ENCODE measurements at regions not wholly inside any gene's neighbourhood (a gene's known extent, or its start where the extent isn't known, plus 50 kb on each side); places are given as distances from the start of the nearest gene placed in this dataset.

DNA sequence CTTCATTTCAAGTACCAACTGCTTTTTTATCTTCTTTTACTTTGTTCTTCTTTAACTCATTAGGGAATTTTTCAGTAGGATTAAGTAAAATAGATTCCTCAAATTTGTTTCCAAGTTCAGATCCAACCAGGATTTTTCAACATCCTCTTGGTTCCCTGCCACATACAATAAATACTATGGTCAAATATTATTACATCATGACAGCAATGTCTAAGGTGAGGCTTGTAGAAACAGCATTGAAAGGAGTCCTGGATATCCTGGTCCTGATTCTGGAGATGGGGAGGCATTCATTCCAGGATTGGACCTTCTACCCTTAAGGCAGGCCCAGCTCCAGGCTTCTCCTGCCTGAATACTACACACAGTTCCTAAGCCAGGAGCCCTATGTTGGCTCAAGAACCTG is 80.2 kb upstream of the F3 start:
- TF ChIP-seq, protein P1, sequence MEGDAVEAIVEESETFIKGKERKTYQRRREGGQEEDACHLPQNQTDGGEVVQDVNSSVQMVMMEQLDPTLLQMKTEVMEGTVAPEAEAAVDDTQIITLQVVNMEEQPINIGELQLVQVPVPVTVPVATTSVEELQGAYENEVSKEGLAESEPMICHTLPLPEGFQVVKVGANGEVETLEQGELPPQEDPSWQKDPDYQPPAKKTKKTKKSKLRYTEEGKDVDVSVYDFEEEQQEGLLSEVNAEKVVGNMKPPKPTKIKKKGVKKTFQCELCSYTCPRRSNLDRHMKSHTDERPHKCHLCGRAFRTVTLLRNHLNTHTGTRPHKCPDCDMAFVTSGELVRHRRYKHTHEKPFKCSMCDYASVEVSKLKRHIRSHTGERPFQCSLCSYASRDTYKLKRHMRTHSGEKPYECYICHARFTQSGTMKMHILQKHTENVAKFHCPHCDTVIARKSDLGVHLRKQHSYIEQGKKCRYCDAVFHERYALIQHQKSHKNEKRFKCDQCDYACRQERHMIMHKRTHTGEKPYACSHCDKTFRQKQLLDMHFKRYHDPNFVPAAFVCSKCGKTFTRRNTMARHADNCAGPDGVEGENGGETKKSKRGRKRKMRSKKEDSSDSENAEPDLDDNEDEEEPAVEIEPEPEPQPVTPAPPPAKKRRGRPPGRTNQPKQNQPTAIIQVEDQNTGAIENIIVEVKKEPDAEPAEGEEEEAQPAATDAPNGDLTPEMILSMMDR (IDR thresholded peaks at IDR 0.05; ENCODE audit: low read length, missing control alignments), result no peak
- no peak overlapping the region for H3K4me3 ChIP-seq (replicated peaks; ENCODE audit: low read depth, low read length)
- peak; percentile 13 for DNase-seq (ENCODE audit: low read depth)

DNA sequence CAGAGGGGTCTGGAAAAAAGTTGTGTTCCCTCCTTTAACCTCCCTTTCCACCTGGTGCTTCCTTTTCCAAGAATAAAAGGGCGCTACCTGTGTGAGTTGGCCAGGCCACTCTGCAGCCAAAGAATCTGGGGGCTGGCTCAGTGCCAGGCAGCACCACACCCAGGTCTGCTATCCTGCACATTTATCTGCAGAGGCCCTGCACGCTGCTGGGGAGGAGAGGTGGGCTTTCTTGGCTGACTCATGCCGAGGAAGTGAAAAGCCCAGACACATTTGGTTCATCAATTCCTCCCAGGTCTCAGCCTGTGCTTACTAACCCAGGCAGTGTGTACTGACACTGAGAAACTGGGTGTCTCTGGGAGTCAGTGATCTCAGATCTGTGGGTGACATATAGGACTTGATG is 79.8 kb upstream of the F3 start:
- TF ChIP-seq, protein P1 (IDR thresholded peaks at IDR 0.05; ENCODE audit: low read length, missing control alignments), result no peak
- H3K4me3 ChIP-seq (replicated peaks; ENCODE audit: low read depth, low read length), result no peak overlapping the region
- DNase-seq (ENCODE audit: low read depth), result no peak

DNA sequence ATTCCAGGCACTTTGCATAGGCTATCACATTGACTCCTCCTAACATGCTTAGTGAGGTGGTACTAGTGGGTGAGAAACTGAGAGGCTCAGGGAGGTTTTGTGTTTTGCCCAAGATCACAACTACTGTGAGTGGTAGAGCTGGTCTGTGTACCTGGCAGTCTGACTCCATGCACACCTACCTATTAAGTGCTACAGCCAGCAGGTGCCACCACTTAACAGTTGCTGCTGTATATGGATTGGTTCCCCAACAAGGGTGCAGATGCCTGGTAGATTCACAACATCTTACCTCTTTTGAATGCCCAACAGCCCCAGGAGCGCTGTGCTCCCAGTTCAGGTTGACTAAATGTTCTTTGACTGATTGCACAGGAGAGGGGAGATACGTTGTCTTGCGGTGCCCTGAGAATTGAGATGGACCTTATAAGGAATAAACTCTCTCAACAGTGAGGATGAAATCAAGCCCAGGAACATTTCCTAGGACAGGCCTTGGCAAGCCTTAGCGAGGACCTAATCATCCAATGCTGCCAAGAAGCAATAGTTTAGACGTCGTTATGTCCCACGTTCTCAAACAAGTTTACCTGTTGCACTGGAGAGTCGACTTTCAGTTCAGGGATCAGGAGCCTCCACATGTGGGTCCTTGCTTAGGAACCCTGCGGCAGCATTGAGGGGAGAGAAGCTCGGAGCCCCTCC is 78.9 kb upstream of the F3 start:
- TF ChIP-seq, protein P1 (IDR thresholded peaks at IDR 0.05; ENCODE audit: low read length, missing control alignments), result no peak
- H3K4me3 ChIP-seq (replicated peaks; ENCODE audit: low read depth, low read length), result no peak overlapping the region
- DNase-seq (ENCODE audit: low read depth), result no peak

DNA sequence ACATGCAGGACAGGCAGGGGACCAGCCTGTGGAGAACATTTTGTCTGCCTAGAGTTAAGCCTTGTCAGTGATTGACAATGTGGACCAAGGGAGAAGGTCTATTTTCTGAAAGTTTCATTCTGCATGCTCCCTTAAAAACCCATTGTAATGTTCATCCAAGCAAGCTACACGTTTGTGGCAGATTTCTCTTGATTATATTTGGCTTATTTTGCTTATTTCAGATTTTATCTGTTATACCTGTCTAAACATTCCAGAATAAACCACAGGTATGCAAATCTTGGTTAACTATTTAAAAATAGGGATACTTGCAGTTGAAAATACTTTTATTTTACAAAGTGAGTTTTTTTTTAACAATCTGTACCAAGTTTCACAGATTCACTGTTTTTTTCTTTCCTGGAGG is 78.2 kb upstream of the F3 start:
- no peak overlapping the region for H3K4me3 ChIP-seq (replicated peaks; ENCODE audit: low read depth, low read length)
- TF ChIP-seq, protein P1 (IDR thresholded peaks at IDR 0.05; ENCODE audit: low read length, missing control alignments), result no peak
- DNase-seq (ENCODE audit: low read depth), result no peak

DNA sequence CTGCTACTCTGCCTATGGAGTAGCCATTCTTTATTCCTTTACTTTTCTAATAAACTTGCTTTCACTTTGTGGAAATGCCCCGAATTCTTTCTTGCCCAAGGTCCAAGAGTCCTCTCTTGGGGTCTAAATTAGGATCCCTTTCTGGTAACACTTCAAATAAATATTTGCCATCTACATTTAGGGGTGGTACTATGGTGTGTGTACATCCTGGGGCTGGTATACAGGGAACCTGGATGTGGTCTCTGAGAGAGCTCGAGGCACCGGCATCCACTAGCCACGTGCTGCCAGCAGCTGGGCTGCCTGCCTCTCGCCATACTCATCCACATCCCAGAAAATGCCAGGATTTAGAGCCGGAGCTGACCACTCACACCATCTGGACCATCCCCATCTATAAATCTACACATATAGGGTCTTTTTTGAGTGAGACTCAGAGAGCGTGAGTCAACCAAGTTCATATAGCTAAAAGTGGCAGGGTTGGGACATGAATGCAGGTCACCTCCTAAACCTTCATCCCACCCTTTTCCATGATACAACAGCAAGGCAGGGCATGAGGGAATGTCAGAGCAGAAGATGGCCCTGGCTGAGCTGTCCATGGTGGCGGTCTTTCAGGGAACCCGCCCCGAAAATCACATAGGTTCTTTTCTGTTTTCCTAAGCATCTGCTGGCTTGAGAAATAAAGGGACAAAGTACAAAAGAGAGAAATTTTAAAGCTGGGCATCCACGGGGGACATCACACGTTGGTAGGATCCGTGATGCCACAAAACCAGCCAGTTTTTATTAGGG is 76.6 kb upstream of the F3 start:
- H3K4me3 ChIP-seq (replicated peaks; ENCODE audit: low read depth, low read length), result no peak overlapping the region
- DNase-seq (ENCODE audit: low read depth), result no peak
- TF ChIP-seq, protein P1 (IDR thresholded peaks at IDR 0.05; ENCODE audit: low read length, missing control alignments), result no peak

DNA sequence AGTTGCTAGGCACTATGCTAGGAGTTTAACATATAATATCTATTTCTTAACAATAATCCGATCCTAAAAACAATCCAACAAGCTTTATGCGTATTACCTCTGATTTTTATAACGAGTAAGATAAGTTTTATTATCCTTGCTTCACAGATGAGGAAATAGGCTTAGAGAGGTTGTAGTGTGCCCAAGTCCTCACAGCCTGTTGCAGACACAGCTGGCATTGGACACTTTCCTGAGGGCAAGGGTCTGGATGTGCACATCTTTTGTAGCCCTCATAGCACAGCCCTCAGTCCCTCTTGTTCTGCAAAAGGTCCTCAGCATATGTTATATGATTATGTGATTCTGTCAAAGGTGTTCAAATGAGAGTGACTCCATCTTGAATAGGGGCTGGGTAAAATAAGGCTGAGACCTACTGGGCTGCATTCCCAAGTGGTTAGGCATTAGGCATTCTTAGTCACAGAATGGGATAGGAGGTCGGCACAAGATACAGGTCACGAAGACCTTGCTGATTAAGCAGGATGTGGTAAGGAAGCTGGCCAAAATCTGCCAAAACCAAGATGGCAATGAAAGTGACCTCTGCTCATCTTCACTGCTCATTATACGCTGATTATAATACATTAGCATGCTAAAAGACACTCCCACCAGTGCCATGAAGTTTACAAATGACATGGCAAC is 75.7 kb upstream of the F3 start:
- TF ChIP-seq, protein P1 (IDR thresholded peaks at IDR 0.05; ENCODE audit: low read length, missing control alignments), result no peak
- H3K4me3 ChIP-seq (replicated peaks; ENCODE audit: low read depth, low read length), result no peak overlapping the region
- peak; percentile 20 for DNase-seq (ENCODE audit: low read depth)

Measured in fibroblast of pulmonary artery (primary cell).